HG02610 (cell line): ENCODE measurements at regions not wholly inside any gene's neighbourhood (a gene's known extent, or its start where the extent isn't known, plus 50 kb on each side); places are given as distances from the start of the nearest gene placed in this dataset.
"Not testable (repeated sequence)": the region's sequence is repeated elsewhere in the genome, so short reads cannot be mapped to it uniquely, and the experiment has no call there.

Experiments
- ATAC-seq: cut with Tn5 transposase; IDR thresholded peaks from one replicate; pipeline ENCODE4 v1.9.1; 2021; ENCODE audit warnings: mild to moderate bottlenecking, moderate library complexity; ENCODE audit not compliant: unreplicated experiment

DNA sequence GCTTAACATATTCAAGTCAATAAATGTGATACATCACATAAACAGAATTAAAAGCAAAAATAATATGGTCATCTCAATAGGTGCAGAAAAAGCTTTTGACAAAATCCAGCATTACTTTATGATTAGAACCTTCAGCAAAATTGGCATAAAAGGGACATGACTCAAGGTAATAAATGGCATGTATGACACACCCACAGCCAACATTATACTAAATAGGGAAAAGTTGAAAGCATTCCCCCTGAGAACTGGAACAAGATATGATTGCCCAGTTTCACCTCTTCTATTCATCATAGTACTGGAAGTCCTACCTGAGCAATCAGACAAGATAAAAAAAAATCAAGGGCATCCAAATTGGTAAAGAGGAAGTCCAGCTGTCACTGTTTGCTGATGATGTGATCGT, 594.7 kb downstream of the DIPK2A start:
- ATAC-seq, result no peak

GRCh38 chr3:144569651-144570050, 598.0 kb downstream of the DIPK2A start:
- ATAC-seq, result no peak

DNA sequence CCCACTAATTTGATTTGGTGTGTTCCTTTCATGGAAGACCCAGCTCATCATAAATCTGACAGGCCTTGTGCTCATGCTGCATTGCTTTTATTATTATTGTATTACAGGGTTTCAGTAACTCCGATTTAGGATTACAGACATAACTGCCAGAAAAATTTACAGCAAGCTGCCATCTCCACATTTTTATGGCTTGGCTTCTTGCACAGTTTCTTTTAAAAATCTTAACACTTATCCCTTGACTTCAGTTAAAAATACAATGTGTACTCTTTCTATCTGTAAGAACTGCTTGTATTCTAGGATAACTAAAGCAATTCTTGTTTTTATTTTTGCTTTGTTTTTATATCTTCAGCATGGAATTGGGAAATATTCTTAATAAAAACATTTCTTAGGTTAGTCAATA, 612.2 kb downstream of the DIPK2A start:
- ATAC-seq, result no peak

DNA sequence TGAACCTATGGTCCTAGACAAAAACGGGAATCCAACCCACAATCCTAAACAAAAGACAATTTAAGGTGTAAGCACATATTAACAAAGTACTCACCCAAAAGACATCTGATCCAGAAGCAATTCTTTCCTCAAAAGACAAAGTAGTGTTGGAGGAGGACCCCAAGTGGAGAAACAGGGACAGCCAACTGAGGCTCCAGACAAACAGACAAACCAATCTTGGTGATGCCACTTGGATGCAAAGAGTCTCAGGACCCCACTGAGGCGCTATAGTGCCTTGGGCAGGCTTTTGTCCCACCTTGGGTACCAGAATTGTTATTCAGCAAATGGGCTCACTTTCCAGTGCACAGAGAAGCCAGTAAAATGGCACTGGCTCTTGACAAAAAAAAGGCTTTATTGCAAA, 613.8 kb downstream of the DIPK2A start:
- no peak for ATAC-seq

DNA sequence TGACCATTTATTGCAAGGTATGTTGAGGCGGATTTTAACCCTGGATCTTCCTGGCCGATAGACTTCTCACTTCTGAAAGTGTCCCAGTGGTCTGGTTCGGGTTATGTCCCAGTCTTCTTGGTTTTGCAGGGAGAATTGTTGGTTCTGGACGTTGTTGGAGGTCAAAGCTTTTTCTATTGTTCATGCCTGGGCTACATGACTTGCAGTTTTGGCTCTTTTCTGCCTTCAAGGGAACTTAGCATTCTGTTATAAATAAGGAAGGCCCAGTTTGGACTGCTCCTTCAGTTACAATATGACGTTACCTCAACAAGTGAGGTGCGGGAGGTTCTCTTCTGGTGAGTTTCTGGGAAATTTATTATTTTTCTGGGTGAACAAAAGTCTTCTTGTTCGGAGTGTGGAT, 614.3 kb downstream of the DIPK2A start:
- ATAC-seq, result no peak

- ATAC-seq, result no peak
These were observed 614.8 kb downstream of the DIPK2A start for GRCh38 chr3:144586382-144586781.

DNA sequence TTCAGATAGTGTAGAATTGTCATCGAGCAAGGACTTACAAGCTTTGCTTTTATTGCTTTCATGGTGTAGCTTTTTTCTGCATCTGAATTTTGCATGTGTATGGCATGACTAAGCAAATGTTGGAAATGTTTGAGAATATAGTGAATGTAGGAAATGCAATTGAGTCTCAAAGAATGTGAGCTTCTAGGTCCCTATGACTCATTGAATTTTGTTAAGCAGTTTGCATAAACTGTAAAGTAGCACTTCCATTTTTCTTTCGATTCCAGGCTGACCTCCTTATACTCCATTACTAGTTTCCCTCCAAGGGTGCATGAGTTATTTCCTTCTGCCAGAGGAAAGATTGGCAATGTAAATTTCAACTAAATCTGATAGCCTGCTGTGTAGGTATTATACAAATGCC, 619.2 kb downstream of the DIPK2A start:
- no peak for ATAC-seq

DNA sequence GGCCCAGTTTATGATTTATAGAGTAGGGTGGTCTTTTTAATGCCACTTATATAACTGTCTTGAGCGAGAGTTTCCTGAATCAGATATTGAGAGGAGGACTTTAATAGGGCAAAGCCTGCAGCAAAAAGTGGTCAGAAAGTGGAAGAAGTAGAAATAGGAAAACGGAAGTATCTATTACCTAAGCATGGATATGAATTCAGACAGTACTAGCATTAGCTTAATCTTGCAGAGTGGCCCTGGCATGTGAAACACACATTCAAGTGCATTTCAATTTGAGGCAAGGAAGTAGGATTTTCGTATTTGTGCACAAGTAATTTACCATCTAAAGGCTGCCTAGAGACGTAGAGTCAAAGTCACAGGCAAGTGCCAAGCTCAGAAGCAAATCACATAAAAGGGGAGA, 622.3 kb downstream of the DIPK2A start:
- no peak for ATAC-seq

DNA sequence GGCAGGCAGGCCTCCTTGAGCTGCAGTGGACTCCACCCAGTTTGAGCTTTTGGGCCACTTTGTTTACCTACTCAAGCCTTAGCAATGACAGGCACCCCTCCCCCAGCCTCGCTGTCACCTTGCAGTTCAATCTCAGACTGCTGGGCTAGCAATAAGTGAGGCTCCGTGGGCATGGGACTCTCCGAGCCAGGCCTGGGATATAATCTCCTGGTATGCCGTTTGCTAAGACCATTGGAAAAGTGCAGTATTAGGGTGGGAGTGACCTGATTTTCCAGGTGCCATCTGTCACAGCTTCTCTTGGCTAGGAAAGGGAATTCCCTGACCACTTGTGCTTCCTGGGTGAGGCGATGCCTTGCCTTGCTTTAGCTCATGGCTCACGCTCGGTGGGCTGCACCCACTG, 648.6 kb downstream of the DIPK2A start:
- ATAC-seq, result not testable (repeated sequence)

DNA sequence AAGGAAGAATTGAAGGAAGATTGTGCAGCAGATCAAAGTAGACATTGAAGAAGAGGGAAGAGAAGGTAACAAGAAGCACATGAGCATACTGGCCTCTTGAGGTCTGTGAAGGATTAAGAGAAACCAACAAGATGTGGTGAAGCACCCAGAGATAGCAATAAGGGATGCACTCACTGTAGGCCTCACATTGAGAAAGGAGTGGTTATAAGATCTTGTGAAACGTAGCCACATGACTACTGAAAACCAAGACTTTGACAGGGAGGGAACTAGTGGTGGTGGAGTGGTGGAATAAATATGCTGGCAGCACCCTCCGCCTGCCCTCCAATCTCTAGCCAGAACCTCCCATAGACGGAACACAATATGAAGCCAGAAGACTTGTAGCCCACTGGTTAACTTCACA, 651.2 kb downstream of the DIPK2A start:
- ATAC-seq, result no peak

DNA sequence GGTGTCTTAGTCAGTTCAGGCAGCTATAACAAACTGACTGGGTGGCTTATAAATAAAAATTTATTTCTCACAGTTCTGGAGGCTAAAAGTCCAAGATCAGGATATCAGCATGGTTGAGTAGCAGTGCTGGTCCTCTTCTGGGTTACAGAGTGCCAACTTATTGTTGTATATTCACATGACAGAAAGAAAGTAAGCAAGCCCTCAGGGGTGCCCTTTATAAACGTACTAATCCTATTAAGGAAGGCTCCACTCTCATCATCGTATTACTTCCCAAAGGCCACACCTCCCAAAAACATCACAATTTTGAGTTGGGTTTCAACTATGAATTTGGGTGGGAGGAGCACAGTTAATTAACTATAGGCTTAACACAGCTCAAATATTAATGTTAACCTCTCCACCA, 653.0 kb downstream of the DIPK2A start:
- no peak for ATAC-seq

- ATAC-seq, result no peak
These were observed 655.2 kb downstream of the DIPK2A start for GRCh38 chr3:144626835-144627234.

- ATAC-seq, result no peak
These were observed 657.8 kb downstream of the DIPK2A start for GRCh38 chr3:144629381-144629780.

DNA sequence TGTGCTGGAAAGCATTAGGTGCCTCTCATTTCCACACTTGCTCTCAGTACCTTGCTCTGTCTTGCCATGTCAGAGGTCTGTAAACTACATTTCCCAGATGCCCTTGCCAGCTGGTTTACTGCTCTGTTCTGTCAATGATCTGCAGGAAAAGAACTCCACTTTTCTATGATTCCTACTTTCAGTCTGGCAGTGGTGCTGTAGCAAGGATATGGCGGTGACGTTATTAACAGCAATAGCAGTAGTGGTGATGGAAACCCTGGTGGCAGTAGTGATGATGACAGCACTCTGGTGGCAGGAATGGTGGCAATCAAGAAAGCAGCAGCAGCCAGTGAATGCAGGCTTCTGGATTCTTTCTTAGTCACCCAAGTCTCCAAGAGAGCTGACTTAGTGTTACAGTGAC, 665.2 kb downstream of the DIPK2A start:
- ATAC-seq, result no peak

- no peak for ATAC-seq
These were observed 666.4 kb downstream of the DIPK2A start for GRCh38 chr3:144638009-144638408.

- no peak for ATAC-seq
These were observed 672.2 kb downstream of the DIPK2A start for GRCh38 chr3:144643771-144644198.

DNA sequence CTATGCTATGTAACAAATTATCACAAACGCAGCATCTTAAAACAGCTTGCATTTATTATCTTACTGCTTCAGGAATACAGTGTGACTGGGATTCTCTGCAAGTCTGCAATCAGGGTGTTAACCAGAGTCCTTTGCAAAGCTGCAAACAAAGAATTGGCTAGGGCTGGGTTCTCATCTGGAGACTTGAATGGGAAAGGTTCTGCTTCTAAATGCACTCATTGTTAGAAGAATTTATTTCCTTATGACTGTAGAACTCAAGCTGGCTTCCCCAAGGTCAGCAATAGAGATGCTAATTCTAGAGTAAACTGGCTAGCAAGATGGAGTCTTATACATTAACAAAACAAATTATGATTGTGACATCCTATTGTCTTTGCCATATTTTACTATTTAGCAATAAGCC, 673.7 kb downstream of the DIPK2A start:
- no peak for ATAC-seq

GRCh38 chr3:144650380-144650779, 678.8 kb downstream of the DIPK2A start:
- ATAC-seq, result no peak

GRCh38 chr3:144652573-144652972, 681.0 kb downstream of the DIPK2A start:
- no peak for ATAC-seq

- ATAC-seq, result no peak
These were observed 683.8 kb downstream of the DIPK2A start for GRCh38 chr3:144655423-144655822.

DNA sequence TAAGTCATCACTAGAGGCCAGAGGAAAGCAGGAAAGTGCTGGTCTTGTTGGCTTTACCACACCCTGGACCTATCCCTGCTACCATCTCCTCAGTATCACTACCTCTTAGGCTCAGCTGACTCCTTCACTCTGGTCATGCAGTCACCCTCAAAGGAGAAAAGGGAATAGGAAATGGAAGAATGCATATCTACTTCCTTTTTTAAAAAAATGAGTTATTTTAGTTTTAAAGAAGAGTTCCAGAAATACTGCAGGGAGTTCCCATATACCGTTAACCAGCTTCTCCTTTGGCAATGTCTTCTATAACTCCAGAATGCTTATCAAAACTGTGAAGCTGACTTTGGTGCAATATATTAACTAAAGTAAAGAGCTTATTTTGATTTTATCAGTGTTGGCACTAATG, 688.6 kb downstream of the DIPK2A start:
- ATAC-seq, result no peak

DNA sequence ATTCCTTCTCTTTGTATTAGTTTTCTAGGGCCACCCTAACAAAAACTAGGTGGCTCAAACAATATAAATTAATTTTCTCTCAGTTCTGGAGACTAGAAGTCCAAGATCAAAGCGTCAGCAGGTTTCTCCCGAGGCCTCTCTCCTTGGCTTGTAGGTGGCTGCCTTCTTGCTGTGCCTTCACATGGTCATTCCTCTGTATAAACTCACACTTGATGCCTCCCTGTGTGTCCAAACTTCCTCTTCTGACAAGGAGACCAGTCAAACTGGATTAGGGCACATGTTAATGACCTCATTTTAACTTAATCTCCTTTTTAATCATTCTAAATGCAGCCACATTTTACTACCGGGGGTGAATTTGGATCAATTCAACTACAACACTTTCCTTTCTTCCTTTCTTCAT, 691.1 kb downstream of the DIPK2A start:
- ATAC-seq, result no peak

DNA sequence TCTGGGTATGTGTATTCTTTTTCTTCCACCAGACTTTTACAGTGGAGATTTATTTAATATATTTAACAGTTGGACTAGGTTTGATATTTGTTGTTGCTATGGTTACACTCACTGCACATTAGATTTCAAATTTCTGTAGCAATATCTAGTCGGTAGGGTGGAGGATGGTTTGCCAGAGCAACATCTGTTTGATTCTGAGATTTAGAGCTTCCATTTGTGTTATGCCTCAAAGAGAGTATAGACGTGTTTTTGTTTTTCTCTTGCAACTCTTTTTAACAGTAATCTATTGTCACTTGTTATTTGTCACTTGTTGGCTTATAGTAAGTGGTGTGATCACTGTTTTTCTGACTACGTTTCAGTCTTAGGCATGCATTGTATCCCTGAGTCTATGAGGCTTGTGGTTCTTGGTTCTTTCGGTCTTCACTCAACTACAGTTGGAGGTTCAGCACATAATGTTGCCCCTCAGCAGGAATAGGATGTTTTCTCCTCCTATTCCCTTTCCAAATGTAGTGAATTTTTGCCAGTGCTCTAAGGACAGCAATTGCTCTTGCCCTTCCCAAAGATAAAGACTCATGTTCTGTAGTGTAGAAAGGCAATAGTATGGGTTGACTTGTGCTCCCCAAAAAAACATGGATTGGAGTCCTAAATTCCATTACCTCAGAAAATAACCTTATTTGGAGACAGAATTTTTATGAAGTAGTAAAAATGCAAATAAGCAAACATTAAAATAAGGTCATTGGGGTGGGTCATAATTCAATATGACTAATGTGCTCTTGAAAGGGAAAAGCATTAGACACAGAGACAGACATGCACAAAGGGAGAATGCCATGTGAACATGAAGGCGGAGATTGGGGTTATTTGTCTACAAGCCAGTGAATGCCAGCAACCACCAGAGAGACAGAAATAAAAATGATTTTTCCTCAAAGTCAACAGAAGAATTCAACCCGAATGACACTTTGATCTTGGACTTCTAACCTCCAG, 692.1 kb downstream of the DIPK2A start:
- ATAC-seq, result no peak
